Activated T-cell treated with anti-CD3 and anti-CD28 coated beads, Interleukin-2, amount 50 U/mL, for 48 hours (primary cell): ENCODE measurements at regions not wholly inside any gene's neighbourhood (a gene's known extent, or its start where the extent isn't known, plus 50 kb on each side); places are given as distances from the start of the nearest gene placed in this dataset.
"Not testable (repeated sequence)": the region's sequence is repeated elsewhere in the genome, so short reads cannot be mapped to it uniquely, and the experiment has no call there.

Experiments
- DNase-seq, 2 experiments: peaks; one replicate each; pipeline ENCODE4 v3.0.0-alpha.2; 2020

DNA sequence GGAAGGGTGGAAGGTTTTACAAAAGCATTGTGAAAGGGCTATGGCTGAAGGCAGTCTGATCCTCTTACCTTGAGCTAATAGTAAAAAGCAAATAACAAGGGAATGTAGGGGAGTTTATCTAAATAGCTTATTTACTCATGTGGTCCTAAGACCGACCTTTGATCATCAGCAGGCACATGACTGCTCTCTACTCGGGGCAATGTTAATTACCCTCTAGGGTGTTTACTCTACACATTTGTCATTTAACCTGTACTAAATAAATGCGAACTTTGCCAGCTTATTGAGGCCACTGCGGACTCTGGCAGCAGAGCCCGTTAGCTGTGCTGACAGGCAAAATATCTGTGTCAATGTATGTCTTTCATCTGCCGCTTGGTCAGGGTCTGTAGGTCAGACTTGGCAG is 768.3 kb upstream of the ATXN7L3B start:
- DNase-seq = no peak

DNA sequence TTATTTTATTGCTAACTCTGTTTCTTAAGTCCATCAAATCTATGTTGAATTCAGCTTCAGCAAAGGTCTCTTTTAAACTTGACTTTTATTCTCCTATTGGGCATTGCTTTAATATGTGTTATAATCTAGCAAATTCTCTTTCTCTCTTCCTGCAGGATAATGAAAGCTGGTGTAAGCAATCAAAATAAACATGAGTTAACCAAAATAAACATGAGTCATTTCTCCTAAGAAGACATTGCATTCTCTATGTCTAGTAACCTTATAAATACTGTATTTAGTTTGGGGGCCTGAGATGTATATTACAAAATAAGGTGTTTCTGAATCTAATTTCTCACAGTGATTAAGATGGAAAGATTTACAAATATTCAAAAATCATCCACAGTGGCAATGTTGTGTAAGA is 739.1 kb upstream of the ATXN7L3B start:
- no peak for DNase-seq

DNA sequence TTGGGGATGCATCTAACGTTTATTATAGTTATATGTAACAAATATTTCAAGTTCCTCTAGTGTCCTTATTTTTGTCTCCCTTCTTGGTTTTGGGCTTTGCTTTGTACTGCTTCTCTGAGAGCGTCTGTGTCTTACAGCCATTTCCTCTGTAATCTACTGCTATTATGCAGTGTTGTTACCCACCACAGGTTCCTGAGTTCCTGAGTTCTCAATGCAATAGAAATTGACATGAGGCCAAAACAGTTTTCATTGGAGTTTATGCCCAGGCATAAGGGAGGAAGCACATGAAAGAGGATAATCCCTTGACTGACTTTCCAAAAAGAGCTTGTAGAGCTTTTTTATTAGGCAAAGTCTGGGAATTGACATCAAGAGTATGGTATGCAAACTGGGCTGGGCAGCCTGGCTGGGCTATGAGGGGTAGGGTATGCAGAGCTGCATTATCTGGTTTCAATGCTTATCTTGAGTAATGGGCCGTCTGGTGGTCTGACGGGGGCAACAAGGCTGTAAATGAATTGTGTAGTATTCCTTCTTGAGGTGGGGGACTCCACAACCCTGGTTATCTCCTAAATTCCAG is 722.5 kb upstream of the ATXN7L3B start:
- DNase-seq = no peak

DNA sequence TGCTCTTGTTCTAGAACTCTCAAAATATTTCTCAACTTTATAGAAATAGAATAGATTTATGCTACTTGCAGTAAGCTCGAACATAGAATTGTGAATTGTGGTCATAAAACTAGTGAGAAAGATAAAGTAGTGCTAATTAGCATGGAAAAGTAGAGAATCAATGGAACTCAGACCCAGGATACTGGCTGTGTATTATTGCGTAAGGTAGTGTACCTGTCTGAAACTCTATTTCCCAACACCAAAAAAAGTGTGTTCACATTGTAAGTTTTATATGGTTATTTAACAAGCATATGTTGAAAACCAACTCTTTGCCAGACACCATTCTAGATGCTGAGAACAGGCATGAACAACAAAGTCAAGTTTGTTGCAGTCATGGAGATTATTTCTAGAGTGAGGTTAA is 720.5 kb upstream of the ATXN7L3B start:
- no peak for DNase-seq

DNA sequence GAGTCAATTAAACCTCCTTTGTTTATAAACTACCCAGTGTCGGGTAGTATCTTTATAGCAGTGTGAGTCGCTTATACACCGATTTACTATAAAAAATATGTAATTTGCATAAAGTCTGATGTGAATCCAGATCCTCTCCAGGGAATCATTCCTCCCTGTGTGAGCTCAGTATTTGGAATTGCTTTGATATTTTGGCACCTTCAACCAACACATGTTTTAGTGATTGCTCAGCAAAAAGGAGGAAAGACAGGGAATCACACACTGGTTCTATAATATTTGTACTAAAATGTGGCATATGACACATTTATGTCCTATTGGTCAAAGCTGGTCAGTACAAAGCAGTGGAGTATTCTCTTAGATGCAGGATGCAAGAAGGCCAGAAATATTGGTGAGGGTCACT is 703.9 kb upstream of the ATXN7L3B start:
- DNase-seq = no peak

DNA sequence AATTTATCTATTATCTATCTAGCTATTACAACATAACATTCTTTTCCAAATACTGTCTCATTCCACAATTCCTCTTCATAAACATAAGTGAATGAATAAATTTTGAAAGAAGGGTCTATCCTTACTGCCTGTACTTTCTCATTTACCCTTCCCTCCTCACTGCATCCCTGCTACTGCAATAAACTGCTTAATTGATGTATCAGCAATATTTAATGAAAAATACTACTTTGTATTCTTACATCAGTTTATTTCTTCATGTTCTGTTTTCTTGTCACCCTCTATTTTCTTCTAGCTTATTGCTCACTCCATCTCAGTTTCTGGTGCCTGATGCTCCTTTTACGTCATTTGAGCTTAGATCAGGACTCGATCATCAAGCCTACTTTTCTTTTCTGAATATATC is 695.7 kb upstream of the ATXN7L3B start:
- DNase-seq = no peak

DNA sequence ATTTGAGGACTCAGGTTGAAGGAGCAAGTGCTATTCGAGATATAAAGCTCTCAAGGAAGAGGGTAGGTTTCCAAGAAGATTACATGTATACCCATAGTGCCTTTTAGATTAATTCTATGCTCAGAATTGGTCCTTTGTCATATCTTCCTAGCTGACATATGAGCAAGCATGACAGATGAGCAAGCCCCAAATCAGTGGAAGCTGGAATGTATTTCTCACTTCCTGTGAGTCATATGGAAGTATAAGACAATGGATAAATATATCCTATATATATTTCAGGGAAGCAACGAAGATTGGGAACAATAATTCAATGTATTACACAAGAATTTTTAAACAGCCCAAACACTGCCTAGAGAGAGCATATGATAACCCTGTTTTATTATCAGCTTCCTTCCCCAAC is 674.1 kb upstream of the ATXN7L3B start:
- DNase-seq = no peak

DNA sequence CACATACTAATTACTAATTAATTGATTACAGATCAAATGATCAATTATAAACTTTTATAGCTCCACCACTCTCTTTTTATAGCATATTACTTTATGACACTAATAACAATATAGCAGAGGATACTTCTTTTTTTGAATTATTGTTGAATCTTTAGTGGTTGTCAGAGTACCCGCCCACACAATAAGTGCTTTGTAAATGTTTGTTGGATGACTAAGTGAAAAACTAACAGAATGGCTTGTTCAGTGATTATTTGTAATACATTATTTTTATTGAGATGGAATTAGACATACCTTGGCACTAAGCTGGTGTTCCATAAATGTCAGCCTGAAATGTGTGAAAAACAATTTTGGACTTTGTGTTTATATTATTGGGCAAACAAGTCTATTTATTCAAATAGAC is 670.5 kb upstream of the ATXN7L3B start:
- no peak for DNase-seq

DNA sequence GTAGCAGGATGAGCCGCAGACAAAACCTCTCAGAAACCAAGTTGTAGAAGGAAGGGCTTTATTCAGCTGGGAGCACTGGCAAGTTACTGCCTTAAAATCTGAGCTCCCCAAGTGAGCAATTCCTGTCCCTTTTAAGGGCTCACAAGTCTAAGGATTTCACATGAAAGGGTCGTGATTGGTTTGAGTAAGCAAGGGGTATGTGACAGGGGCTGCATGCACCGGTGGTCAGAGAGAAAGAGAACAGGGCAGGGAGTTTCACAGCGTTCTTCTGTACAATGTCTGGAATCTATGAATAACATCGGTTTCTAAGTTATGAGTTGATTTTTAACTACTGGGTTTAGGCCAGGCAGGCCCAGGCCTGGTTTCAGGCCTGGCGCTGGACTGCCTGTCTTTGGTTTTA is 660.3 kb upstream of the ATXN7L3B start:
- not testable (repeated sequence) for DNase-seq

DNA sequence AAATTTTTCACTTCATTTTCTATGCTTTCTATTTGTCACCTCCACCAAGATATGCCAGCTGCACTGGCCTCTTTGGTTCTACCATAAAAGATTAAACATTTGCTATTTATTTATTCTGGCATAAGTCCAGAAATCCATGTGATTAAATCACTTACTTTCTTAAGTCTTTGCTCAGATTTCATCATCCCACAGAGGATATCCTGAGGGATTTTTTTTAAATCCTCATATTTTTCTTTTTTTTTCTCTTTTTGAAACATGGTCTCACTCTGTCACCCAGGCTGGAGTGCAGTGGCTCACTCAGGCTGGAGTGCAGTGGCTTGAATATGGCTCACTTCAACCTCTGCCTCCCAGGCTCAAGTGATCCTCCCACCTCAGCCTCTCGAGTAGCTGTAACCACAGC is 645.4 kb upstream of the ATXN7L3B start:
- DNase-seq = no peak

DNA sequence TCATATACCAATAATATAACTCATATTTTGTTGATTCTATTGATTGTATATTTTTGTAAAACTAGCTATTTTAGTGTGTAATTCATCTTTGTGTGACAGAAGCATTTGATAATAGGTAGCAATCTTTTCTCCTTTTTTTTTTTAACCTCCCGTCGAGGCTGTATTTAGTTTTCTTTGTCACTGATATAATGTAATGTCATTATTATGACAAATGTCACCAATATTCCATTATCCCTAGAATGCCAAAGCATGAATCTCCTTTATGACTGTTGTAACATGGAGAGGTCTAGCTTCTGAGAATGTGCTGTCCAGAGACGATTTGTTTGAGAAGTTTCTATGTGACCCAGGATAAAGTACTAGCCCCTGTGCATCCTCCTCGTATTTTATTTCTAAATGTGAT is 639.0 kb upstream of the ATXN7L3B start:
- DNase-seq = no peak

DNA sequence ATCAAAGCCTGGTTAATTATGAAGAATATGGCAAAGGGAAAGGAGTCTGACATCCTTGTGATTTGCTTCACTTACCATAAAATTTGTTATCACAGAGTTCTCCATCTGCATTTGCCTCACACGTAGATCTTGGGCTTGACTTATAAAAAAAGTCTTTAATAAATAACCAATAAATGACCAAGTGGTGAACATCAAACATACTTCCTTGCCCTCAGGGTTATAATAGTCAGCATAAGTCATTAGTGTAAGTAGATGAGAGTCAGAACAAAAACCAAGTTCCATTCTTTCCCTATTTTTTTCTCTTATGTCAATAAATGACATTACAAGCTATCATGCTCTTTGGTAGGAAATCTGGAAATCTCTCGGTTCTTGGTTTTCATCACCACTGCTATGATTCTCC is 635.4 kb upstream of the ATXN7L3B start:
- no peak for DNase-seq

DNA sequence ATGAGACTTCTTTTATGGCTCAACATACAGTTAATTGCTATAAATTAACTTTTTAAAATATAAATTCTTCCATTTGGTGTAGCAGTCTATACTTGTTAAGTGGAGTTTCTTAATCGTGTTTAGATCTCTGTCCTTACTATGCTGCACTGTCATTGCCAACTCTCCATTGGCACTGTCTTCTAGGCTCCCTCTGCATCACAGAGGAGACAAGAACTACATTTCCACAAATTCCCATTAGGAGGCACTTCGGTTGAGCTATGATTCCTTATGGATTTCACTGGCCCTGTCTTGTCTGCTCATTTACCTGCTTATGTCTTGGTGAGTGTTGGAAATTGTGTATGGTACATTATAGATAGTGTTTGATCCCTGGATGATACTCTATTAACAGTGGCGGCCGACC is 630.9 kb upstream of the ATXN7L3B start:
- DNase-seq = no peak

DNA sequence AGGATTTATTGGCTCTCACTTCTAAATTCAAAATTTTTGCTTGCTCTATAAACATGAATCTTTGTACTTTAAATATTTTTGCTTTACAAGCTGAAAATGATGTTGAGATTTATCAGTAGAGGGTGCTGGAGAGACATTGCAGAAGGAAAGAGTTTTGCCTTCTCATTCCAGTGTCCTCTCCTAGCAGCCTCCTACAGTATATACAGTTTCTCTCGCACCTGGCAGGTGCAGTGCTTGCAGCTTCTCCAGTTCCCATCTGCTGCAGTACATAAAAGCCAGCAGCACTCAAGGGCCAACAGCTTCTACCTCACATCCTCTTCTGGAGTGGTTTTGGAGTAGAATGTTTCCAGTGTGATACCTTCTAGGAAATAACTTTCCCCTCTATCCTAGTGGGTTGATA is 601.8 kb upstream of the ATXN7L3B start:
- DNase-seq = no peak

DNA sequence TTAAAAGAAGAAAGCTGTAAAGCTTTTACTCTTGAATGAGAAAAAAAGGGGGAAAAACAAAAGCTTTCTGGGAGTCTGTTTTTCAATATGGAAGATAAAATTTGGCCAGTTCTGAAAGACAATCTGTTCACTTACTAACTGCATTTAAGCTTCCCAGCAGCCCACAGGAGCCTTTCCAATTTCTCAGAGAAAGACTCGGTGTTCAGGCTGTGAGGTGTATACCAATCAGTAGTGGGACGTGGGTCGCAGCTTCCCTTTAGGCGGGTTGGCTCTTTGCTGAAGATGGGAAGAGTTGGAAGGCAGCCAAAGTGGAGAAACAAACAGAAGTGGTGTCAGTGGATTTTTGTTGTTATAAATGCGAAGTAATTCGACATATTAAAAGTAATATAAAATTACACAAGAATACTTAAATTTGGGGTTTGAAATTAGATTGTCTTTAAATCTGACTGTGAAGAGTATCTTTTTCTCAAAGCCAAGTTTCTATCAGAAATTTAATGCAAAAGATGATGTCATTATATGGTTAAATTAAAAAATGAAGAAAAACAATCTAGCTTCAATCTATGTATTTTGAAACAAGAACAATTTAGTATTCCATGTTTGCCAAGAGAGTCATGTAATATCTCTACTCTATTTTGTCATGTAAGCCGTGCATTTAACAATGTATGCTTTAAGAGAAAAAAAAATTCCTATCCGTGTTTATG is 590.2 kb upstream of the ATXN7L3B start:
- DNase-seq = no peak

DNA sequence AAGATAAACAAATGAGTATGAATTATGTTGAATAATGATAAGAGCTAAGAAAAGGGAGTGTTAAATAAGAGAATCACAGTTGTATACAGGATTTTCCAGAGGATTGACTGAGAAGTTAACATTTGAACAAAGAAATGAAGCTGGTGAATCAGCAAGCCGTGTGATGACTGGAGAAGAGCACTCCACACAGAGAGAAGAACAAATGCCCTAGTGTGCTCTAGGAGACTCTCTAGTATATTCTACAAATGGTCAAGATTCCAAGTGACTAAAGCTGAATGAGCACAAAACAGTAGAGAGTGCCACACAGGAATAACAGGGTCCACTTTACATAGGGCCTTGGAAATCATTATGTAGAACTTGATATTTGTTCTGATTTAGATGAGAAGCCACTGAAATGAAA is 587.1 kb upstream of the ATXN7L3B start:
- DNase-seq = no peak

DNA sequence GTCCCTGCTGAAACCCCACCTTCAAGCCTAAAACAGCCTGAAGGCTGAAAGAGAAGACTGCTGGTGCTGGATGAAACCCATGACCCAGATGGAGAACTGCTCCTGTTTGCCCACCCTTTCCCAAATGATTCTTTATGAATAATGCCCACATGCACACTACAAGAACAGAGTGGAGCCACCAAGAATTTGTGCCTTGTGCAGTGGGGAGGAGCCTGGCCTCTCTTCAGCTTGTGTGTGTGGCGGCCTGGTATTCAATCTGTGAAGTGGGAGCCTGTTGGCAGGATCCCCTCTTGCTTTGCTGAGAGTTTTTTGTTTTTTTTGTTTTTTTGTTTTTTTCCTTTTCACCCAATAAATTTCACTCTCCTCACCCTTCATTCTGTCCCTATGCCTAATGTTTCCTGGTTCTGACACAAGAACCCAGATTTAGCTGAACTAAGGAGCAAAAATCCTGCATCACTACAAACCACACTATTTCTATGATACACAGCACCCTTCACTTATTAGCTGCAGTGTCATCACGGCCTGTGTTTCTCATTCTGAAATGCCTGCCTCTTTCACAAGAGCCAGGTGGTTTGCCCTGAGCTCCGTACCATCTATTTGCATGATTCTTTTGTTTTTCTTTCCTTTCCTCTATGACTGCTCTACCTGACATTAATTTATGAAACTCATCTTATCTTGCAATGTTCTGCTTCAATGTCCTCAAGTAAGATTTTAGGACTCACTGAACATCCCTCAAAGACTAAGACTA is 585.5 kb upstream of the ATXN7L3B start:
- no peak for DNase-seq

DNA sequence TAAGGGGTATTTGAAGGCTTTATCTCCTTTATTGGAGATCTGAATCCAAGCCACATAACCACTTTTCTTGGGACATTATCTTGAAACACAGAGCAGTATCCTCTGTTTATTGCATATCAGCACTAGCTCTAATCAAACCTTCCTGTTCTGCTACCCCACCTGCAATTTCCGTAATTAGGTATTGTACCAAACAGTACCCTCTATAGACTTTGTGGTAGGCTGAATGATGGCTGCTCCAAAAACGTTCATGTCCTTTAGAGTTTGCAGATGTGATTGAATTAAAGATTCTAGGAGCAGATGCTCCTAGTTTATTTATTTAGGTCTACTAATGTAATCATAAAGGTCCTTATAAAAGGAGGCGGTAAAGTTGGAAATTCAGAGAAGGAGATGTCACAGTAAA is 573.0 kb upstream of the ATXN7L3B start:
- no peak for DNase-seq

DNA sequence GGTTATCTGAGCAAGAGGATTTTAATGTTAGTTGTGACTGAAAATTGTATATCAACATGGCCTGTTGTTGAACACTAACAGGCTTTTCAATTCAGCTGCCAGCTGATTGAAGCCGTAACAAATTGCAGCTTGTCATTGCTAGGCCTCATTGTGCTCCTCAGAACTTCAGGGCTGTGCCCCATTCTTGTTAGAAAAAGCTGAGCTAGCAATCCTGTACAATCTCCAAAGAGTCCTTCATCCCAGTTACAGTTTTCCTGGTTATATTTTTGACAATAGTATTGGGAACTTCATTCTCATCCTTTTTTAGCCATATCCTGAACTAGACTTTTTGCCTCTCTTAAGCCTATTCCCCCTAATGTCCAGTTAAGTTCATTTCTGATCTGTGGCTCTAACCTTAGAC is 564.1 kb upstream of the ATXN7L3B start:
- DNase-seq = no peak

DNA sequence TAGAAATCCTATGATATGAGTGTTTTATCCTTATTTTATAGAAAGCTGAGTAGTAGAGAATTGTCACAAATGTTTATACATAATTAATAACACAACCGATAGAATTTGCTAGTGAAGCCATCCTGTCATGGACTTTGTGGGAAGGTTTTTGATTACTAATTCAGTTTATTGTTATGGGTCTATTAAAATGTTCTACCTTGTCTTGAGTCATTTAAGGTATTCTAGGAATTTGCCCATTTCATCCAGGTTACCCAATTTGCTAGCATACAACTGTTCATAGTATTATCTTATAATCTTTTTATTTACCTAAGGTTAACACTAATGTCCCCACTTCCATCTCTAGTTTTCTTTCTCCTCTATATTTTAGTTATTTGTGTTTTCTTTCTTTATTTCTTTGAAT is 553.1 kb upstream of the ATXN7L3B start:
- no peak for DNase-seq

DNA sequence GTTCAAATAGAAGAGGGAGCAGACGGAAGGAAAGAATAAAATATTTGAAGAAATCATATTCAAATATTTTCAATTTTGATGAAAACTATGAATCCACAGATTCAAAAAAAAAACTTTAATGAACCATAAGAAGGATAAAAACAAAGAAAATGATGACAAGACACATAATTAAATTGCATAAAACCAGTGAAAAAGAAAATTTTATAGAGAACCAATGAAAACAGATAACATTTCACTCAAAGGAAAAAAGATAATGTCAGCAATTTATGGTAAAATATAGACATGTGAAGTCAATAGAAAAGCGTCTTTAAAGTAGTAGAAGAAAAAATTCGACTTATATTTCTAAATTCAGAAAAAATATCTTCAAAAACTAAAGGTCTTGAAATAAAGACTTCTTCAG is 546.5 kb upstream of the ATXN7L3B start:
- no peak for DNase-seq

DNA sequence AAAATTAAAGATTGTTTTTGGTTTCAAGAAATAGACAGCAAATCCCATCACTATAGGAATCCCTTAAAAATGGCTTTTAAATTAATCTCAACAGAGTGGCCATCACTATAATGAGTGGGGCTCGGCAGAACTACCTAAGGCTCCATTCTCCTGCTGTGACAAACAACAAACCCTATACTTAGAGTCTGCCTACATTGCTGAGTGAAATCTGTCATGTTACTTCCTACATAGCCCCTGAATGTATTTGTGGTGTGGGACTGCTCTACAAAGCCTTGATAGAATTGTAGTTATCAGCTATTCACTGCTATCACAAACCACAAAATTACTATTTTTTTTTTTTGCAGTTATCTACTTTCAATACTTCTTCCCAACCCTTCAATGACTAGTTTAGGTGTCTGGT is 538.7 kb upstream of the ATXN7L3B start:
- no peak for DNase-seq

DNA sequence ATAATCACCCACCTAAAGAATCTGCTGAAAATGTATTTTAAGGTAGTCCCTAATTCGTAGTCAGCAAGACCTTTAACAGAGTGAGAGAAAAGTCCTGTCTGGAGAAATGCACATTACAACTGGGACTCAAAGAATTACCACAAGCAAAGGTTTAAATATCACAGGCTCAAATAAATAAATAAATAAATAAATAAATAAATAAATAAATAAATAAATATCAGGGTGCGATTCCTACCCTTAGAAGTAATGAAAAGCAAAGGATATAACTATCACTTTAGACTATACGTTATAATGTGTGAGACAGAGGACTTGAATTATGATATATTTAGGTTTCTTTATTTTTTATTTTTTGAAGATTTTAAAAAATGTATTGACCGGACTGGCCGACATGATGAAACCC is 522.5 kb upstream of the ATXN7L3B start:
- no peak for DNase-seq

DNA sequence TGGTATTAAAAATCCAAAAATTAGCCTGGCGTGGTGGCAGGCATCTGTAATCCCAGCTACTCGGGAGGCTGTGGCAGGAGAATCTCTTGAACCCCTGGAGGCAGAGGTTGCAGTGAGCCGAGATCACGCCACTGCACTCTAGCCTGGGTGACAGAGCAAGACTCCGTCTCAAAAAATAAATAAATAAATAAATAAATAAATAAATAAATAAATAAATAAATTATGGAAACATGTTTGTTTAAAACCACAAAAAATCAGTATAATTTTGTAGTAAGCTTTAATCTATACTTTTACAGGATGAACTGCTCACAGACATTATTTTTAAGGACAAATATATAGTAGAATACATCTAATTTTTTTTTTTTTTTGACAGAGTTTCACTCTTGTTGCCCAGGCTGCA is 521.3 kb upstream of the ATXN7L3B start:
- DNase-seq = not testable (repeated sequence)

DNA sequence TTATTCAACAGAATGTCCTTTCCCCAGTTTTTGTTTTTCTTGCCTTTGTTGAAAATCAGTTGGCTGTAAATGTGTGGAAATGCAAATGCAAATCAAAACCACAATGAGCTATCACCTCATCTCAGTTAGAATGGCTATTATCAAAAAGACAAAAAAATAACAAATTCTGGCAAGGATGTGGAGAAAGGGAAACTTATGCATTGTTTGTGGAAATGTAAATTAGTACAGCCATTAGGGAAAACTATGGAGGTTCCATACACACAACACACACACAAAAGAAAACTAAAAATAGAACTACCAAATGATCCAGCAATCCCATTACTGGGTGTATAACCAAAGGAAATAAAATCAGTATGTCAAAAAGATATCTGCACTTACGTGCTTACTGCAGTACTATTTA is 518.8 kb upstream of the ATXN7L3B start:
- DNase-seq = no peak
